GM12878 (cell line): ENCODE measurements at regions not wholly inside any gene's neighbourhood (a gene's known extent, or its start where the extent isn't known, plus 50 kb on each side); places are given as distances from the start of the nearest gene placed in this dataset.

ENCODE experiments used
- ATAC-seq: fragments of 200-7000 bp; cut with Tn5 transposase; 3 replicates; pipeline ENCODE4 v1.9.1; 2020; ENCODE audit warnings: mild to moderate bottlenecking, moderate library complexity
- BruUV-seq: library from RNA; stranded (reverse); fragments of 400-500 nt; replicated peaks from 2 replicates; lab custom pipeline; 2021; lab: Mats Ljungman, UMichigan
- CTCF ChIA-PET: fragments of 300-600 bp; sonication (Branson Sonifier 250); formaldehyde crosslinking; extraction: SDS; loops from one replicate; lab custom pipeline; 2021; ENCODE audit warnings: inconsistent platforms; lab: Yijun Ruan, JAX
- POLR2A ChIA-PET: fragments of 350-600 bp; formaldehyde crosslinking; extraction: SDS; loops from one replicate; lab custom pipeline; 2021; ENCODE audit warnings: inconsistent platforms; lab: Charles Lee
- RAD21 ChIA-PET: fragments of 300-600 bp; sonication (Branson Sonifier 250); formaldehyde crosslinking; loops from one replicate; lab custom pipeline; 2023; ENCODE audit warnings: antibody characterized with exemption; ENCODE audit not compliant: unreplicated experiment; lab: Charles Lee
- SMC1A ChIA-PET: fragments of 300-600 bp; sonication (Branson Sonifier 250); formaldehyde crosslinking; loops from one replicate; lab custom pipeline; 2023; ENCODE audit not compliant: unreplicated experiment, uncharacterized antibody; lab: Charles Lee
- DNase-seq: peaks from one replicate; pipeline ENCODE4 v3.0.0-alpha.2; 2011; ENCODE audit warnings: low read depth, low spot score
- FAIRE-seq: peaks from 3 replicates; lab custom pipeline; 2011; peaks lifted over from hg19 to GRCh38; lab: Jason Lieb, UNC
- H2AFZ ChIP-seq: 2 replicates; pipeline ENCODE4 v1.6.0; 2011; ENCODE audit warnings: low read depth, low read length, control low read depth; ENCODE audit not compliant: control insufficient read depth
- H3K27ac ChIP-seq: 2 replicates; pipeline ENCODE4 v1.5.1; 2011; ENCODE audit warnings: control low read depth; ENCODE audit not compliant: control insufficient read depth, insufficient read depth
- H3K27me3 ChIP-seq, 2 experiments: replicated peaks in 1 of 2; 2 replicates each; pipeline versions ENCODE4 v1.6.0 to v1.6.1; 2011; ENCODE audit warnings: low read length in 1 of 2; ENCODE audit not compliant: control insufficient read depth in 2 of 2, insufficient read depth in 2 of 2
- H3K36me3 ChIP-seq, 2 experiments: 2 replicates each; pipeline ENCODE4 v1.5.1; 2011; ENCODE audit warnings: low read length in 1 of 2; ENCODE audit not compliant: control insufficient read depth in 2 of 2, insufficient read depth in 2 of 2
- H3K4me1 ChIP-seq: 2 replicates; pipeline ENCODE4 v1.6.1; 2011; ENCODE audit warnings: mild to moderate bottlenecking, low read length, moderate library complexity, mixed read lengths; ENCODE audit not compliant: control insufficient read depth, insufficient read depth
- H3K4me2 ChIP-seq: 2 replicates; pipeline ENCODE4 v1.6.0; 2011; ENCODE audit warnings: control low read depth; ENCODE audit not compliant: control insufficient read depth, insufficient read depth
- H3K4me3 ChIP-seq: fragments of 200-600 bp; sonication (generic); 2 replicates; pipeline ENCODE4 v1.5.1; 2016
- H3K79me2 ChIP-seq: 2 replicates; pipeline ENCODE4 v1.6.0; 2011; ENCODE audit warnings: low read length; ENCODE audit not compliant: control insufficient read depth, insufficient read depth
- H3K9ac ChIP-seq: 2 replicates; pipeline ENCODE4 v1.8.0; 2011; ENCODE audit warnings: low read length, control low read depth, mixed read lengths; ENCODE audit not compliant: control insufficient read depth, insufficient read depth
- H3K9me3 ChIP-seq: replicated peaks from 3 replicates; pipeline ENCODE4 v1.5.1; 2011; ENCODE audit warnings: mild to moderate bottlenecking, low read length; ENCODE audit not compliant: control insufficient read depth, insufficient read depth
- H4K20me1 ChIP-seq: 2 replicates; pipeline ENCODE4 v1.6.0; 2011; ENCODE audit not compliant: control insufficient read depth, insufficient read depth
- BCL3 ChIP-seq: IDR thresholded peaks from 2 replicates; pipeline ENCODE4 v1.6.1; 2011; ENCODE audit warnings: borderline replicate concordance, low read depth, mild to moderate bottlenecking, moderate library complexity, low read length; ENCODE audit not compliant: insufficient read depth, poor library complexity, severe bottlenecking
- E4F1 ChIP-seq: fragments of 450-650 bp; IDR thresholded peaks from 2 replicates; pipeline ENCODE4 v1.6.1; 2018; ENCODE audit warnings: borderline replicate concordance, mild to moderate bottlenecking; ENCODE audit not compliant: partially characterized antibody
- JUNB ChIP-seq: IDR thresholded peaks from 2 replicates; pipeline ENCODE4 v1.6.1; 2016; ENCODE audit warnings: antibody characterized with exemption, mild to moderate bottlenecking
- MLLT1 ChIP-seq: fragments of 450-650 bp; IDR thresholded peaks from 2 replicates; pipeline ENCODE4 v1.6.1; 2016; ENCODE audit warnings: mild to moderate bottlenecking
- POU2F2 ChIP-seq: IDR thresholded peaks from 3 replicates; pipeline ENCODE4 v1.6.1; 2011; ENCODE audit warnings: low read depth, mild to moderate bottlenecking, low read length, borderline replicate concordance
- PRDM15 ChIP-seq: fragments of 450-650 bp; formaldehyde crosslinking; IDR thresholded peaks from 2 replicates; pipeline ENCODE4 v1.4.0; 2020; ENCODE audit warnings: mild to moderate bottlenecking, moderate library complexity
- SP1 ChIP-seq: IDR thresholded peaks from one replicate; pipeline ENCODE4 v1.6.1; 2011; ENCODE audit warnings: low read depth, low read length
- WGBS: methylation state at CpG from one replicate; pipeline ENCODE4 v1.1.6; 2016; ENCODE audit warnings: low lambda C conversion rate; ENCODE audit not compliant: insufficient replicate concordance, insufficient coverage; ENCODE audit errors: missing lambda C conversion rate; 5-methylcytosine and 5-hydroxymethylcytosine counted together
- in situ Hi-C: fragments of 300-500 bp; cut with MboI; formaldehyde crosslinking; loops from 9 replicates; pipeline ENCODE4 v1.14.3; 2018; ENCODE audit warnings: mixed read lengths
- intact Hi-C: fragments of 100-400 bp; cut with micrococcal nuclease; formaldehyde crosslinking; loops from one replicate; pipeline ENCODE4 v1.14.2; 2022; ENCODE audit not compliant: unreplicated experiment

- TF ChIP-seq PRDM15 (CRISPR knock-in tag) (no peak), MLLT1 (no peak)
Measured at GRCh38 chr5:2103940-2104339, 221.2 kb upstream of the IRX4 start (continued).

GRCh38 chr5:2102819-2103776 is 220.4 kb upstream of the IRX4 start:
- FAIRE-seq (no peak), DNase-seq (no peak), ATAC-seq (no peak)
- 46% methylated on average over 36 of the region's 36 CpGs for WGBS
- no peak overlapping the region for H3K4me3 ChIP-seq
- no peak for TF ChIP-seq E4F1
- no peak for TF ChIP-seq POU2F2
- no peak for TF ChIP-seq JUNB
- TF ChIP-seq BCL3: no peak
- TF ChIP-seq SP1: no peak
- no TSS peak for BruUV-seq
- H3K4me1 ChIP-seq: no peaks in the 10 kb centered on the region
- intact Hi-C loops: no loop called here
- POLR2A ChIA-PET: no interaction called here
- CTCF ChIA-PET: no interaction called here
- H2AFZ ChIP-seq: no peak overlapping the region
- H3K9ac ChIP-seq: no peak overlapping the region
- H3K79me2 ChIP-seq: no peaks in the 10 kb centered on the region
- no peaks in the 10 kb centered on the region for H3K27me3 ChIP-seq
- no peaks in the 10 kb centered on the region for H3K9me3 ChIP-seq
- H3K36me3 ChIP-seq: no peaks in the 10 kb centered on the region
- H3K4me2 ChIP-seq: no peak overlapping the region
- SMC1A ChIA-PET: no interaction called here
- no peaks in the 10 kb centered on the region for H4K20me1 ChIP-seq
- in situ Hi-C loops: no loop called here
- H3K27ac ChIP-seq: no peak overlapping the region
- RAD21 ChIA-PET: no interaction called here
